ENCODE measurements at regions not wholly inside any gene's neighbourhood (a gene's known extent, or its start where the extent isn't known, plus 50 kb on each side); places are given as distances from the start of the nearest gene placed in this dataset.

- CTCF ChIA-PET: interaction anchor here (0.8 to 1.5 kb wide), 5 partner anchors 10 to 52 kb away, joined by 3 to 5 read pairs (median 3); no protein-coding TSS in a partner anchor
- Histone ChIP-seq H3K27ac (ENCODE audit: insufficient read depth, low read depth, low read length) (no peak overlapping the region), H3K9me3 (replicated peaks; ENCODE audit: control insufficient read depth, insufficient read depth, low read length) (no peaks in the 10 kb centered on the region), H3K4me3 (replicated peaks in 1 of 3; ENCODE audit: insufficient read depth in 1 of 3, low read depth in 1 of 3, low read length in 3 of 3) (no peak overlapping the region), H3K4me2 (ENCODE audit: insufficient read depth, low read length) (no peak overlapping the region), H3K27me3 (ENCODE audit: control insufficient read depth in 2 of 2, insufficient read depth in 2 of 2, low read length in 2 of 2) (no peaks in the 10 kb centered on the region), H4K20me1 (replicated peaks; ENCODE audit: control insufficient read depth, extremely low read depth, insufficient read depth, low read length) (no peaks in the 10 kb centered on the region), H3K79me2 (ENCODE audit: control insufficient read depth, insufficient read depth, low read length) (no peaks in the 10 kb centered on the region), H3K36me3 (ENCODE audit: control insufficient read depth in 2 of 2, extremely low read depth in 1 of 2, insufficient read depth in 2 of 2, low read length in 2 of 2) (no peaks in the 10 kb centered on the region), H3K4me1 (ENCODE audit: control insufficient read depth, extremely low read depth, insufficient read depth, low read length) (no peaks in the 10 kb centered on the region), H3K9me1 (replicated peaks; ENCODE audit: control insufficient read depth, extremely low read depth, insufficient read depth, low read length) (no peaks in the 10 kb centered on the region), H3K9ac (replicated peaks; ENCODE audit: extremely low read depth, insufficient read depth, low read length) (no peak overlapping the region), H2AFZ (ENCODE audit: low read depth, low read length) (no peak overlapping the region)
- FAIRE-seq (no peak), DNase-seq (ENCODE audit: low read depth, low spot score) (no peak)
- BruUV-seq (replicated peaks): no TSS peak
- dilution Hi-C loops (cut with MboI; ENCODE audit: extremely low pct_ligation_motif_present, low sequenced_read_pairs) (no loop called here), intact Hi-C loops (cut with micrococcal nuclease) (no loop called here)
- TF ChIP-seq GATA2 (IDR thresholded peaks at IDR 0.05; ENCODE audit: insufficient read depth, insufficient read length, low read depth, low read length) (no peak), MAX (IDR thresholded peaks at IDR 0.05; ENCODE audit: insufficient read depth, insufficient read length) (no peak), CTCF (IDR thresholded peaks at IDR 0.05; ENCODE audit: extremely low read depth in 1 of 2, insufficient read depth in 1 of 2, low read depth in 1 of 2, low read length in 2 of 2) (no peak), FOS (IDR thresholded peaks at IDR 0.05; ENCODE audit: borderline replicate concordance, insufficient read depth, low read length) (no peak), JUN (IDR thresholded peaks at IDR 0.05; ENCODE audit: borderline replicate concordance, insufficient read depth, insufficient read length, low read depth) (no peak), POLR2A (IDR thresholded peaks at IDR 0.05; ENCODE audit: low read depth, low read length) (no peak), MYC (IDR thresholded peaks at IDR 0.05; ENCODE audit: low read depth, low read length) (no peak), POLR2AphosphoS5 (IDR thresholded peaks at IDR 0.05; ENCODE audit: insufficient read depth, low read depth, low read length) (no peak), EZH2 (IDR thresholded peaks at IDR 0.05; ENCODE audit: borderline replicate concordance, low read depth, low read length, severe bottlenecking) (no peak)
- POLR2A ChIA-PET: interaction anchor here (0.5 kb wide), 1 partner anchor 546 kb away, joined by 4 read pairs; no protein-coding TSS in a partner anchor
Measured at GRCh38 chr5:100749771-100750284, 153.3 kb downstream of the ST8SIA4 start.

Data from endothelial cell of umbilical vein (primary cell).